Lower lobe of right lung (tissue), 2 donors: ENCODE measurements at regions not wholly inside any gene's neighbourhood (a gene's known extent, or its start where the extent isn't known, plus 50 kb on each side); places are given as distances from the start of the nearest gene placed in this dataset.
A peak's percentile ranks its signal among the peaks of the same experiment; 100 is the strongest.

Experiments
- ATAC-seq, 2 donors: fragments of 200-7000 bp; cut with Tn5 transposase; one replicate each; pipeline ENCODE4 v1.9.1; 2020 to 2022; ENCODE audit warnings: mild to moderate bottlenecking in 2 of 2, moderate library complexity in 2 of 2
- DNase-seq: peaks from one replicate; pipeline ENCODE4 v3.0.0-alpha.2; 2020
- H3K27ac ChIP-seq: fragments of 200-600 bp; one replicate; pipeline ENCODE4 v1.8.0; 2022
- H3K27me3 ChIP-seq: fragments of 200-600 bp; one replicate; pipeline ENCODE4 v1.8.0; 2022; ENCODE audit warnings: low read depth
- H3K36me3 ChIP-seq: fragments of 200-600 bp; one replicate; pipeline ENCODE4 v1.8.0; 2022; ENCODE audit warnings: mild to moderate bottlenecking
- H3K4me1 ChIP-seq: fragments of 200-600 bp; one replicate; pipeline ENCODE4 v1.8.0; 2022
- H3K4me3 ChIP-seq: fragments of 200-600 bp; one replicate; pipeline ENCODE4 v1.8.0; 2022; ENCODE audit warnings: mild to moderate bottlenecking
- H3K9me3 ChIP-seq: fragments of 200-600 bp; one replicate; pipeline ENCODE4 v1.8.0; 2022
- intact Hi-C: fragments of 100-400 bp; cut with DNase I; formaldehyde crosslinking; loops from one replicate; pipeline ENCODE4 v1.11.0; 2022
- TF ChIP-seq, protein P1 (sequence below): fragments of 200-600 bp; IDR thresholded peaks from one replicate; pipeline ENCODE4 v1.8.0; 2022; ENCODE audit warnings: antibody characterized with exemption, mild to moderate bottlenecking
- donor health status: DM: no; HTN: yes; CAD: no; lungs with severe emphysema.

DNA sequence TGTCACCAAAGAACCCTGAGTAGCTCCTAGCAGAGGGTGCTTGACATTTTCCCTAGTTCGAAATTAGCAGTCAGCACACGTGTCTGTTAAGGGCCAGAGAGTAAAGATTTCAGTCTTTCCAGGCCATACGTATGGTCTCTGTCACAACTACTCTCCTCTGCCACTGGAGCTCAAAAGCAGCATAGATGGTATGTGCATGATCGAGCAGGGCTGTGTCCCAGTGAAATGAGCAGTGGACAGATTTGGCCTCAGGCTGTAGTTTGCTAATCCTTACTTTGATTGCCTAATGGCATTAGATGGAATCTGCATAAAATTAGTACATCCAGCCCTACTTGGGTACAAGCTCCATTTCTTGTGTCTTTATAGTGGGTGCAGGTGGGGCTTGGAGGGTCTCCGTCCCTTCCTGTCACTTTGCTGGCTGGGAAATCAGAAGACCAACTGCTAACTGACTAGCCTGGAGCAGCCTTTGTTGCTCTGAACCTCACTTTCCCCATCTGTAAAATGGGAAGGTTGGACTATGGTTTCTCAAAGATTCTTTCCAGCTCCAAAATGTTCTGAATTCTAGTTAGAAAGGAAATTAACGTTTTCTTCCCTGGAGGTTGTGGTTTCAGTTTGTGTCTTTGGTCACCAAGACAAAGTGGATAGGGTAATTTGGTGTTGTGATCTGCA lies 108.5 kb downstream of the GLI2 start:
- intact Hi-C loops, result no loop called here
- DNase-seq (no peak), ATAC-seq (no peak)
- Histone ChIP-seq H3K27me3 (no peaks in the 10 kb centered on the region), H3K9me3 (no peaks in the 10 kb centered on the region), H3K4me3 (no peak overlapping the region), H3K4me1 (no peaks in the 10 kb centered on the region), H3K36me3 (no peaks in the 10 kb centered on the region), H3K27ac (no peak overlapping the region)
- TF ChIP-seq, protein P1, sequence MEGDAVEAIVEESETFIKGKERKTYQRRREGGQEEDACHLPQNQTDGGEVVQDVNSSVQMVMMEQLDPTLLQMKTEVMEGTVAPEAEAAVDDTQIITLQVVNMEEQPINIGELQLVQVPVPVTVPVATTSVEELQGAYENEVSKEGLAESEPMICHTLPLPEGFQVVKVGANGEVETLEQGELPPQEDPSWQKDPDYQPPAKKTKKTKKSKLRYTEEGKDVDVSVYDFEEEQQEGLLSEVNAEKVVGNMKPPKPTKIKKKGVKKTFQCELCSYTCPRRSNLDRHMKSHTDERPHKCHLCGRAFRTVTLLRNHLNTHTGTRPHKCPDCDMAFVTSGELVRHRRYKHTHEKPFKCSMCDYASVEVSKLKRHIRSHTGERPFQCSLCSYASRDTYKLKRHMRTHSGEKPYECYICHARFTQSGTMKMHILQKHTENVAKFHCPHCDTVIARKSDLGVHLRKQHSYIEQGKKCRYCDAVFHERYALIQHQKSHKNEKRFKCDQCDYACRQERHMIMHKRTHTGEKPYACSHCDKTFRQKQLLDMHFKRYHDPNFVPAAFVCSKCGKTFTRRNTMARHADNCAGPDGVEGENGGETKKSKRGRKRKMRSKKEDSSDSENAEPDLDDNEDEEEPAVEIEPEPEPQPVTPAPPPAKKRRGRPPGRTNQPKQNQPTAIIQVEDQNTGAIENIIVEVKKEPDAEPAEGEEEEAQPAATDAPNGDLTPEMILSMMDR, result no peak

DNA sequence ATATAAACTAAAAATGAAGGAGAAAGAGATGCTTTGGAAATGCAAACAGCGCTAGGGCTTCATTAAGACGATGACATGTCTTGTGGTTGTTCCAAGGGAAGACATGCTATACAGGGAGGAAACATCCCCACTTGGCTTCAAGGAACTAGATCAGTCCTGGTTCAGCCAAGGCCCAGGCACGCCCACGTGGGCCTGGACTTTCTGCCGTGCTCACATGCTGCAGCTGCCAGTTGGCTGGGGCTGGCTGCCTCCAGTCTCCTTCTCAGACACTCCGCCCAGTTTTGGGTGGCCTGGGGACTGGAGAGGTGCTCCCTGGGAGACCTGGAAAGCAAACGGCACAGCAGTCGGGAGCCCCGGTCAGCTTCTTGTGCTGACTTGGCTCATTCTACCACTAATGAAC lies 109.6 kb downstream of the GLI2 start:
- TF ChIP-seq, protein P1, result no peak
- Histone ChIP-seq H3K27me3 (no peaks in the 10 kb centered on the region), H3K27ac (no peak overlapping the region), H3K4me1 (no peaks in the 10 kb centered on the region), H3K36me3 (no peaks in the 10 kb centered on the region), H3K4me3 (no peak overlapping the region), H3K9me3 (no peaks in the 10 kb centered on the region)
- DNase-seq (peak; percentile 42), ATAC-seq (peak; percentile 21 to 49)
- intact Hi-C loops, result no loop called here

DNA sequence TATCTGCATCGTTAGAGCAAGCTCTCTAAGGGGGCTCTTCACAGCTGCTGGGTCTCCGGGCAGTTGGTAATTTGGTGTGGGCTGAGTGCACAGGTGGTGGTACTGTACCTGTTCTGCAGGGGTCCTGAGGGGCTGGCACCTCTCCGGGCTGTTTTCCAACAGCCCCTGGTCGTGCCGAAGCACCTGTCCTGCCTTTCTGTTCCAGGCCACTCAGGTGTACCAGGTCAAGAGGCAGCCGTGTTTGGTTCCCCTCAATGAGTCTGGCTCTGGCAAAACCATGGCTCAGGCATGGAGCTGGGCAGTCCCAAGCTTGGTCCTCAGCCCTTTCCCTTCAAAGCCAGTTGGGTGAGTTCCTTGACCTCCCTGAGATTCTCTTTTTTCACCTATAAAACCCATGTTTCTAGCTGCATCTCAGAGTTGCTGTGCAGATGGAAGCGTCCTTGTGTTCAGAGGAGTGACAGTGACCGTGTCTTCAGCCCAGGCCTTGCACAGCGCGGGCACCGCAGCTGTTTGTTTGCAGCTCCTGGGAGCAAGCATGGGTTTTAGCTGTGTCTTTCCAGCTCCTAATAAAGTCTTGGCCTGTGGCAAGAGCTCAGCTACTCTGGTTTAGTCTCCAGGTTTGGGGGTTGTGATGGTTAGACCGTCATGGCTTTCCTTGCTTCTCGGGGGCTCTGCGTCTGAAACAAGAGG lies 110.9 kb downstream of the GLI2 start:
- DNase-seq (peak; percentile 10), ATAC-seq (no peak)
- H3K4me1 ChIP-seq, result no peaks in the 10 kb centered on the region
- no peaks in the 10 kb centered on the region for H3K27me3 ChIP-seq
- H3K9me3 ChIP-seq, result no peaks in the 10 kb centered on the region
- TF ChIP-seq, protein P1, result no peak
- H3K4me3 ChIP-seq, result no peak overlapping the region
- H3K36me3 ChIP-seq, result no peaks in the 10 kb centered on the region
- intact Hi-C loops, result no loop called here
- H3K27ac ChIP-seq, result no peak overlapping the region

DNA sequence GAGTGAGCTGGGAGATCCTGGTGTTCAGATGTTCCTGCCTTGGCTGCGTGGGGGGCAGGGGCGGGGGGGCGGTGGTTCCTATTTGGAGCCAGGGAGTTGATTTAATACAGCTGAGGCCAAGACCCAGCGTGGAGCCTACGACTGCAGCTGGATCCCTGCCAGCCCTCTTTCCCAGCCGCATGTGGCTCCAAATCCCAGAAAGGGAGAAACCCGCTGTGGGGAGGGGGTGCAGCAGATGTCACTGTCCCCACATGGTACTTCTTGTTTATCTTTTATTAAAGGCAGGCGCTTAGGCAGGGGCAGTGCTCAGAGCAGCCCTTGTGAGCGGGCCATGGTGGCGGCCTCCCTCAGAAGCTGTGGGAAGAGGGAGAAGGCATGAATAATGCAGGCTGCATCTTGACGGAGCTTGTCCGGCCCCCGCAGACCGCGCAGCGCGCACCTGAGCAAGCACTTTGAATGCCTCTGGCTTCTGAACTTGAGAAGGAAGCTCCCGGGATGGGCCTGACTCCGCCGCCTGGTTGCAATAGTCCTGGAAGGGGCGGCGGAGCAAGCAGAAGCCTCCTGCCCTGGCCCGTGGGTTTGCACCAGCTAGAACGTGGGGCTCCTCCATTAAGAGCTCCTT lies 112.1 kb downstream of the GLI2 start:
- H3K27ac ChIP-seq, result no peak overlapping the region
- H3K27me3 ChIP-seq, result no peaks in the 10 kb centered on the region
- no peaks in the 10 kb centered on the region for H3K4me1 ChIP-seq
- TF ChIP-seq, protein P1, result no peak
- H3K4me3 ChIP-seq, result no peak overlapping the region
- peak; percentile 43 for DNase-seq
- H3K36me3 ChIP-seq, result no peaks in the 10 kb centered on the region
- H3K9me3 ChIP-seq, result no peaks in the 10 kb centered on the region
- intact Hi-C loops, result no loop called here
- ATAC-seq, result no peak

DNA sequence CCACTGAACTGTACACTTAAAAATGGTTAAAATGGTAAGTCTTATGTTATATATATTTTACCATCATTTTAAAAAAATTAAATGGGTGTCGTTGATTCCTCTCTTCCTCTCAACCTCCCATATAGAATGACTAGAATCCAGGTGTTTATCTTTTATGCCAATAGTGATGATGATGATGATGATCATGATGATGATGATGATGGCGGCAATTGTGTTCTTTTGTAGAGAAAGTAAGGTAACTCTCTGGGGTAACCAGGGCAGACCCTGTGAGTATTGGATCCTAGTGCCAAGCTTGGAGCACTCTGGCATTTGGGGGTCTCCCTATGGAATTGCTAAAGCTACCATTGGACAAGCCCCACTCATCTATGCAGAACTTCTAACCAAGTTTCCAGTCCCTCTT lies 113.6 kb downstream of the GLI2 start:
- Histone ChIP-seq H3K4me1 (no peaks in the 10 kb centered on the region), H3K9me3 (no peaks in the 10 kb centered on the region), H3K27me3 (no peaks in the 10 kb centered on the region), H3K4me3 (no peak overlapping the region), H3K36me3 (no peaks in the 10 kb centered on the region), H3K27ac (no peak overlapping the region)
- no peak for DNase-seq
- ATAC-seq, result no peak
- TF ChIP-seq, protein P1, result no peak
- intact Hi-C loops, result no loop called here
